KMS-11 (cell line): ENCODE measurements at regions not wholly inside any gene's neighbourhood (a gene's known extent, or its start where the extent isn't known, plus 50 kb on each side); places are given as distances from the start of the nearest gene placed in this dataset.

ENCODE experiments used
- H2AFZ ChIP-seq: fragments of 200-600 bp; sonication (generic); 2 replicates; pipeline ENCODE4 v1.6.1; 2016; ENCODE audit warnings: antibody characterized with exemption, mixed run types, low read depth
- H3K27ac ChIP-seq: fragments of 200-600 bp; sonication (generic); 2 replicates; pipeline ENCODE4 v1.6.1; 2016; ENCODE audit warnings: mild to moderate bottlenecking, mixed run types
- H3K27me3 ChIP-seq: fragments of 200-600 bp; sonication (generic); 2 replicates; pipeline ENCODE4 v1.6.1; 2017; ENCODE audit warnings: mild to moderate bottlenecking, low read depth, mixed run types, moderate library complexity; ENCODE audit not compliant: insufficient read depth
- H3K36me3 ChIP-seq: fragments of 200-600 bp; sonication (generic); 2 replicates; pipeline ENCODE4 v1.6.1; 2017; ENCODE audit warnings: mild to moderate bottlenecking, mixed run types; ENCODE audit not compliant: insufficient read depth
- H3K4me1 ChIP-seq: fragments of 200-600 bp; sonication (generic); 2 replicates; pipeline ENCODE4 v1.6.1; 2016; ENCODE audit warnings: mild to moderate bottlenecking, low read depth, mixed run types; ENCODE audit not compliant: poor library complexity, severe bottlenecking
- H3K4me2 ChIP-seq: fragments of 200-600 bp; sonication (generic); 2 replicates; pipeline ENCODE4 v1.7.0; 2016; ENCODE audit warnings: mild to moderate bottlenecking, mixed run types
- H3K4me3 ChIP-seq: fragments of 200-600 bp; sonication (generic); IDR thresholded peaks from 2 replicates; pipeline ENCODE4 v1.6.1; 2017; ENCODE audit warnings: low read depth, low read length, mixed read lengths; ENCODE audit not compliant: insufficient read depth
- H3K79me2 ChIP-seq: fragments of 200-600 bp; sonication (generic); 2 replicates; pipeline ENCODE4 v1.6.1; 2016; ENCODE audit warnings: low read depth, mixed run types; ENCODE audit not compliant: insufficient read depth
- H3K9ac ChIP-seq: fragments of 200-600 bp; sonication (generic); 2 replicates; pipeline ENCODE4 v1.6.1; 2016; ENCODE audit warnings: mild to moderate bottlenecking, mixed run types
- H4K20me1 ChIP-seq: fragments of 200-600 bp; sonication (generic); 2 replicates; pipeline ENCODE4 v1.6.1; 2016; ENCODE audit warnings: mild to moderate bottlenecking, mixed run types; ENCODE audit not compliant: insufficient read depth
- CTCF ChIP-seq: fragments of 200-600 bp; sonication (generic); conservative IDR thresholded peaks from 2 replicates; pipeline ENCODE4 v1.6.1; 2017; ENCODE audit warnings: low read depth, mild to moderate bottlenecking, antibody characterized with exemption, low read length, moderate library complexity, mixed read lengths

- H3K4me3 ChIP-seq, result no peak overlapping the region
- H3K27ac ChIP-seq, result no peak overlapping the region
- no peak for TF ChIP-seq CTCF
- H3K4me1 ChIP-seq, result no peaks in the 10 kb centered on the region
- no peak overlapping the region for H3K9ac ChIP-seq
- no peaks in the 10 kb centered on the region for H3K36me3 ChIP-seq
- H4K20me1 ChIP-seq, result no peaks in the 10 kb centered on the region
- no peaks in the 10 kb centered on the region for H3K79me2 ChIP-seq
- no peaks in the 10 kb centered on the region for H3K27me3 ChIP-seq
- no peak overlapping the region for H3K4me2 ChIP-seq
- H2AFZ ChIP-seq, result no peak overlapping the region
These were observed 492.7 kb upstream of the THBS1 start for GRCh38 chr15:39088156-39088555.

DNA sequence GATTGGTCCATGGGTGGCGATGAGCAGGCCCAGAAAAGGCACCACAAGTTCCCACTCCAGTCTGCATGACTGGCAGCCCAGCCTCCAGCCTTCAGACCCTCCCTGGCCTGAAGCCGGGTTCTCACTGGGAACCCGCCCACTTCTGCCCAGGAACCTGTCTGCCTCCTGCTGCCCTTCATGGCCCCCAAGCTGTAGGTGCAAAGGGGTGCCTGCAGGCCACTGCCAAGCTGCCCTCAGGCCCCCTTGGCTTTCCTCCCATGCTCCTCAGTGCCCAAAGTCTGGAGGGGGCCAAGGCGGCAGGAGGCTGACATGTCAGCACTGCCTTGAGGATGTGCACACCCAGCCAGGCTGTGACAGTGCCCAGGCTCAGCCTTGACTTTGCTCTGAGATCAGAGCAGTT lies 488.5 kb upstream of the THBS1 start:
- Histone ChIP-seq H3K79me2 (no peaks in the 10 kb centered on the region), H2AFZ (no peak overlapping the region), H3K27me3 (no peaks in the 10 kb centered on the region), H3K27ac (no peak overlapping the region), H3K4me2 (no peak overlapping the region), H3K9ac (no peak overlapping the region), H3K36me3 (no peaks in the 10 kb centered on the region), H4K20me1 (no peaks in the 10 kb centered on the region), H3K4me3 (no peak overlapping the region), H3K4me1 (no peaks in the 10 kb centered on the region)
- TF ChIP-seq CTCF, result no peak

DNA sequence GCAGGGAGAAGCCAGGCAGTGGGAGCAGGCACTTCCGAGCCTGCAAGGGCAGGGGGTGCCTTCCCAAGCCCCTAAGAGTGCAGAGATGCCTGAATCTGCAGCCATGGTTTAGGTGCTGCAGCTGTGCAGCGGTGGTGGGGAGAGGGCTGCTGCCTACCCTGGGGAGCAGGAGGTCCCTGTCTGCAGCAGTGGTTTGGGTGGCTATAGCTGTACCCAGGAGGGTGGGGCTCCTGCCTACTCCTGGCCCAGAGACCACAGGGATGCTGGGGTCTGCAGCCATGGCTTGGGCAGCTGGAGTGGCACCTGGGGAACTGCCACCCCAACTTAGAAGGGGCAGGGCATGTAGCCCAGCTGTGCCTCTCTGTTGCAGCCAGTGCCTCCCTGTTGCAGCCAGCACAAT lies 488.1 kb upstream of the THBS1 start:
- no peak overlapping the region for H3K4me3 ChIP-seq
- no peaks in the 10 kb centered on the region for H3K4me1 ChIP-seq
- H4K20me1 ChIP-seq, result no peaks in the 10 kb centered on the region
- H3K79me2 ChIP-seq, result no peaks in the 10 kb centered on the region
- no peak overlapping the region for H3K9ac ChIP-seq
- H2AFZ ChIP-seq, result no peak overlapping the region
- no peak overlapping the region for H3K4me2 ChIP-seq
- H3K27ac ChIP-seq, result no peak overlapping the region
- H3K36me3 ChIP-seq, result no peaks in the 10 kb centered on the region
- H3K27me3 ChIP-seq, result no peaks in the 10 kb centered on the region
- no peak for TF ChIP-seq CTCF

DNA sequence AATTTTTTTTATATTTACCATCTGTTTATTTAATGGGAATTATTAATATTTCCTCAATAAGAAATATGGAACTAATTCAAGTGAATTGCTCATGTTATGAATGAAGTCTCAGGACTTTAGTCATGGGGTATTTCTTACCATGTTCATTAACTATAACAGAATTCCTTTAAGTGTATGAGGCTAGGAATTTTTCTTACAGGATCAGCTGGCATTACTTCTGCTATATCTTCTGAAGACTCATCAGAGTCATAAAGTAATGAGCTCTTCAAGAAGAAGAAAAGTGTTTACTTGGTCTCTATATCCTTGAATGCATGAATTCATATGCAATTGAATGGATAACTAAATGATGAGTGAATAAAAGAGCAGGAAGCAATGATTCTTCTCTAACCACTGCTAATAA lies 486.8 kb upstream of the THBS1 start:
- Histone ChIP-seq H3K36me3 (no peaks in the 10 kb centered on the region), H3K27ac (no peak overlapping the region), H3K79me2 (no peaks in the 10 kb centered on the region), H3K27me3 (no peaks in the 10 kb centered on the region), H3K4me3 (no peak overlapping the region), H4K20me1 (no peaks in the 10 kb centered on the region), H3K4me1 (no peaks in the 10 kb centered on the region), H3K4me2 (no peak overlapping the region), H3K9ac (no peak overlapping the region), H2AFZ (no peak overlapping the region)
- no peak for TF ChIP-seq CTCF
